Thoracic aorta (tissue), 2 donors: ENCODE measurements at regions not wholly inside any gene's neighbourhood (a gene's known extent, or its start where the extent isn't known, plus 50 kb on each side); places are given as distances from the start of the nearest gene placed in this dataset.

Source experiments
- ATAC-seq: fragments of 150-250 bp; one replicate; pipeline ENCODE4 v1.8.0; 2017; ENCODE audit warnings: low read depth; ENCODE audit not compliant: insufficient number of reproducible peaks, low FRiP score
- DNase-seq: peaks from one replicate; pipeline ENCODE4 v3.0.0-alpha.2; 2020; ENCODE audit warnings: low spot score
- H3K27ac ChIP-seq, 2 donors: fragments of 200-600 bp; sonication (generic); 1 replicate in 1 of 2; 2 replicates in 1 of 2; pipeline ENCODE4 v1.5.1; 2016; ENCODE audit warnings: mild to moderate bottlenecking in 2 of 2, moderate library complexity in 2 of 2
- H3K27me3 ChIP-seq: fragments of 200-600 bp; sonication (generic); replicated peaks from 2 replicates; pipeline ENCODE4 v1.6.0; 2016; ENCODE audit warnings: mild to moderate bottlenecking; ENCODE audit not compliant: insufficient read depth
- H3K36me3 ChIP-seq: fragments of 200-600 bp; sonication (generic); one replicate; pipeline ENCODE4 v1.5.1; 2016
- H3K4me1 ChIP-seq, 2 donors: fragments of 200-600 bp; sonication (generic); 1 replicate in 1 of 2; 2 replicates in 1 of 2; pipeline versions ENCODE4 v1.5.1 to v1.6.0; 2016; ENCODE audit warnings: low read depth in 2 of 2, mild to moderate bottlenecking in 1 of 2; ENCODE audit not compliant: control insufficient read depth in 1 of 2
- H3K4me3 ChIP-seq: fragments of 200-600 bp; sonication (generic); 2 replicates; pipeline ENCODE4 v1.5.1; 2016; ENCODE audit warnings: mild to moderate bottlenecking
- H3K9me3 ChIP-seq: fragments of 200-600 bp; sonication (generic); 2 replicates; pipeline ENCODE4 v1.5.1; 2016
- TF ChIP-seq, protein P1 (sequence below): fragments of 200-600 bp; sonication (generic); IDR thresholded peaks from one replicate; pipeline ENCODE4 v1.5.1; 2019; ENCODE audit warnings: antibody characterized with exemption

DNA sequence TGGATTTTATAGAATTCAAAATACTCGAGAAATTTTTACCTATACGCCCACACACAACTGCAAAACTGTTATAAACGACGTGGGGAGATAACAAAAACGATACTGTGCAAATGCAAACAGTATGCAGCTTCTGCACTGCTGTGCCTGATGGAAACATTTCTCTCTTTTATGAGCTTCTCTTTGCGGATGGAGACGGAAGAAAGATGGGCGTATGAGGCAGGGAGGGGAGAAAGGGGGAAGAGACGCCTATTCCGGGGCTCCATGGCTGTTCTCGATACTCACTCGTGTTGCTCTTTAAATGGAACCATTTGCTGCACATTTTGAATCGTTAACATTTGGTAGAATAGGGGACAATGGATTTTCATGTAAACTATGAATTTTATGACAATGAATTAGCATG lies 69.1 kb upstream of the EXOC2 start:
- no peak for ATAC-seq
- Histone ChIP-seq H3K4me1 (no peaks in the 10 kb centered on the region), H3K27ac (no peak overlapping the region), H3K4me3 (no peak overlapping the region), H3K27me3 (no peaks in the 10 kb centered on the region), H3K36me3 (no peaks in the 10 kb centered on the region), H3K9me3 (no peaks in the 10 kb centered on the region)
- TF ChIP-seq, protein P1, sequence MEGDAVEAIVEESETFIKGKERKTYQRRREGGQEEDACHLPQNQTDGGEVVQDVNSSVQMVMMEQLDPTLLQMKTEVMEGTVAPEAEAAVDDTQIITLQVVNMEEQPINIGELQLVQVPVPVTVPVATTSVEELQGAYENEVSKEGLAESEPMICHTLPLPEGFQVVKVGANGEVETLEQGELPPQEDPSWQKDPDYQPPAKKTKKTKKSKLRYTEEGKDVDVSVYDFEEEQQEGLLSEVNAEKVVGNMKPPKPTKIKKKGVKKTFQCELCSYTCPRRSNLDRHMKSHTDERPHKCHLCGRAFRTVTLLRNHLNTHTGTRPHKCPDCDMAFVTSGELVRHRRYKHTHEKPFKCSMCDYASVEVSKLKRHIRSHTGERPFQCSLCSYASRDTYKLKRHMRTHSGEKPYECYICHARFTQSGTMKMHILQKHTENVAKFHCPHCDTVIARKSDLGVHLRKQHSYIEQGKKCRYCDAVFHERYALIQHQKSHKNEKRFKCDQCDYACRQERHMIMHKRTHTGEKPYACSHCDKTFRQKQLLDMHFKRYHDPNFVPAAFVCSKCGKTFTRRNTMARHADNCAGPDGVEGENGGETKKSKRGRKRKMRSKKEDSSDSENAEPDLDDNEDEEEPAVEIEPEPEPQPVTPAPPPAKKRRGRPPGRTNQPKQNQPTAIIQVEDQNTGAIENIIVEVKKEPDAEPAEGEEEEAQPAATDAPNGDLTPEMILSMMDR, result no peak
- no peak for DNase-seq

DNA sequence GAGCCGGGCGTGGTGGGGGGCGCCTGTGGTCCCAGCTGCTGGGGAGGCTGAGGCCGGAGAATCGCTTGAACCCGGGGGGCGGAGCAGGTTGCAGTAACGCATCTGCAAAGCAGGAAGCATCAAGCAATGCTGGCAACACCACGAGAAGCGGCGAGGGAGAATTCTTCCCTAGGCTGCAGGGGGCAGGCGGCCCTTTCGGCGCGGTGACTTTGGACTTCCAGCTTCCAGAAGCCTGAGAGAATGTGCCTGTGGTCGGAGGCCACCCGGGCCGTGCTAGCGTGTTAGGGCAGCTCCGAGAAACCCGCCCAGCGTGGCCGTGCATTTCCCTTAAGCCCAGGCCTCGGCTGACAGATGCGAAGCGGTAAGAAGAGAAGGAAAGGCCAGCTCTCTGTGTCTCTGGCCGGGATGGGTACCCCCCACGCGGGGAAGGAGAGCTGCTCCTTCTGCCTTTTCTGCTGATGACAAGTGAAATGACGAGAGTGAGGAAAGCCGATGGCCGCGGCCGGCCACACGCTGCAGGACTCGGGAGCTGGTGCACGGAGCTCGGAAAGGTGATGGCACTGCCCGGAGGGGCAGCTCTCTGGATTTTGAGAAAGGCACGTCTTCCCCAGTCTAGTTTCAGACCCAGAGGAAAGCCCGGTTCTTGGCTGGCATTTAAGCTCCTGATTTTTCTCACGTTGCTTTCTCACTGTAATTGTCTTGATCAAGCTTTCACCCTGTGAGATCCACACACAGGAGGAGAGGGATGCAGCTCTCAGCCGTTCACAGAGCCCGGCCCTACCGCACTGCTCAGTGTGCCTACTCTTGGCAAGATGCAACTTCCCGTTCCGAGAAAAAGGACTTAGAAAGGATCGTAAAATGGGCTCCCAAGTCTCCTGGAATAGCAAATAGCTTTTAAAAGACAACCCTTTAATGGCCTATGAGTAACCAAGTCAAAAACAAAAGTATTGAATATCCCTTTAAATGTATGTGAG lies 68.3 kb upstream of the EXOC2 start:
- no peaks in the 10 kb centered on the region for H3K9me3 ChIP-seq
- no peaks in the 10 kb centered on the region for H3K4me1 ChIP-seq
- DNase-seq, result no peak
- no peaks in the 10 kb centered on the region for H3K36me3 ChIP-seq
- H3K27me3 ChIP-seq, result no peaks in the 10 kb centered on the region
- no peak for ATAC-seq
- TF ChIP-seq, protein P1, result no peak
- no peak overlapping the region for H3K27ac ChIP-seq
- no peak overlapping the region for H3K4me3 ChIP-seq

DNA sequence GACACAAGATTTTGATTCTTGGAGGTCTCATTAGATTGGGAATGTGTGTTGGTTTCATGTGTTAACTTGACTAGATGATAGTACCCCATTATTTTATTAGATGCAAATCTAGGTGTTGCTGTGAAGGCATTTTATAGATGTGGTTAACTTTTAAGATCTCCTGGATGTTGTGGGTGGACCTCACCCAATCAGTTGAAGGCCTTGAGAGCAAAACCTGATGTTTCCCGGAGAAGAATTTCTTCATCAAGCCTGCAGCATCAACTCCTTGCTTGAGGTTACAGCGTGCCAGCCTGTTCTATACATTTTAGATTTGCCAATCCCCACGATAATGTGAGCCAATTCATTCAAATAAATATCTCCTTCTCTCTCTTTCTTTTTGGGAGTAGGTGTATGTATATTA lies 66.8 kb upstream of the EXOC2 start:
- Histone ChIP-seq H3K36me3 (no peaks in the 10 kb centered on the region), H3K4me1 (no peaks in the 10 kb centered on the region), H3K27me3 (no peaks in the 10 kb centered on the region), H3K9me3 (no peaks in the 10 kb centered on the region), H3K27ac (no peak overlapping the region), H3K4me3 (no peak overlapping the region)
- ATAC-seq (no peak), DNase-seq (no peak)
- TF ChIP-seq, protein P1, result no peak

DNA sequence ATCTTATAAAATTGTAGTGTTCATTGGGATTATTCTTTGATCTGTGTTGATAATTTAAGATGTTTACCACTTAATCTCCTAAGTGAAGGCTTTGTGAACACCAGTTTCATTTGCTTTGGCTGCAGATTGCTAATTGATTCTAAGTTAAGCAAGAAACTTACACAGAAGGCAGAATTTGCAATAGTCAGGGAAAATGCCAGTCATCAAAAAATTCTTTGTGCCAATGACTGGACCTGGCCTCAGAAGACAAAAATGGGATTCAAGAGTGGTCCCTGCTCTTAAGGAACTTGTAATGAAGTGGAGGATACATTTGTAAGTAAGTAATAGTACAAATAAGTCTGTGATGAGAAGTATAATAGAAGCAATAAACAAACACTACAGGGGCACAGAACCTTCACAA lies 63.3 kb upstream of the EXOC2 start:
- Histone ChIP-seq H3K4me3 (no peak overlapping the region), H3K27me3 (no peaks in the 10 kb centered on the region), H3K9me3 (no peaks in the 10 kb centered on the region), H3K27ac (no peak overlapping the region), H3K4me1 (no peaks in the 10 kb centered on the region), H3K36me3 (no peaks in the 10 kb centered on the region)
- ATAC-seq (no peak), DNase-seq (no peak)
- TF ChIP-seq, protein P1, result no peak

DNA sequence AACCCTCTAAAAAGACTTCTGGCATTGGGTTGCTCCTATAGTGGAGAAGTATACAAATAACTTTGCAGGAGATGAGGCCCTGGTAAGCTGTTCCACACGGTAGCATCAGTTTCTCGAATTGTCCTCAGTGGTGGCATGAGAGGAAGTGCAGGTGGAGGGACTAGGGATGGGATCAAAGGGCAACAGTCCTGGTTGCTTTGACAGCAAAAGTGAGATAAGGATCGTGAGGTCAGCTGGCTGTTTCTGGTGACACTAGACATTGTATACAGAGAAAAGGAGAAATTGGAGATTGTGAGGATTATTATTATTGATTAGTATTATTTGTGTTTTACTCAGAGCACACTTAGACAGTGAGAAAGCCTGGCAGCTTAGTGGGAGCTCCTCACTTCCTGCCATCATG lies 61.3 kb upstream of the EXOC2 start:
- Histone ChIP-seq H3K27ac (no peak overlapping the region), H3K4me1 (no peaks in the 10 kb centered on the region), H3K36me3 (no peaks in the 10 kb centered on the region), H3K4me3 (no peak overlapping the region), H3K9me3 (no peaks in the 10 kb centered on the region), H3K27me3 (no peaks in the 10 kb centered on the region)
- no peak for DNase-seq
- TF ChIP-seq, protein P1, result no peak
- no peak for ATAC-seq
